HG02981 (cell line): ENCODE measurements at regions not wholly inside any gene's neighbourhood (a gene's known extent, or its start where the extent isn't known, plus 50 kb on each side); places are given as distances from the start of the nearest gene placed in this dataset.
A peak's percentile ranks its signal among the peaks of the same experiment; 100 is the strongest.
"Not testable (repeated sequence)": the region's sequence is repeated elsewhere in the genome, so short reads cannot be mapped to it uniquely, and the experiment has no call there.

Experiments
- ATAC-seq: cut with Tn5 transposase; IDR thresholded peaks from one replicate; pipeline ENCODE4 v1.9.1; 2021; ENCODE audit warnings: mild to moderate bottlenecking, moderate library complexity; ENCODE audit not compliant: unreplicated experiment

DNA sequence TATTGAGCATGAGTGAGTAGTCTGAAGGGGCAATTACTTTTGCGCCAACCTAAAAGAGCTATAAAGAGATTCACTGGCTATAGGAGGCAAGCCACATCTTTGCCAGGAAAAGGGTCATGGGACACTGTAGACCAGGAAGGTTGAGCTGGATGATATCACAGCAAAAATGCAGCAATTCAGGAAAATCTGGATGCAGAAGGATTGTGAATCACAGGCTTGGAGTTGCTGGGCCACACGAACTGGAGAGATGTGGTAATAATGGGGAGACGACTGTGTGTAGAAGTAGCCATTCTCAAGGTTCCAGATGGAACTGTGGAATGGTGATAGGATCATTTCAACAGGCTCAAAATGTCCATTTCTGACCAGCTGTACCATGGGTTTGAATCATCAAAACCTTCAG is 151.4 kb upstream of the DAAM1 start:
- no peak for ATAC-seq

DNA sequence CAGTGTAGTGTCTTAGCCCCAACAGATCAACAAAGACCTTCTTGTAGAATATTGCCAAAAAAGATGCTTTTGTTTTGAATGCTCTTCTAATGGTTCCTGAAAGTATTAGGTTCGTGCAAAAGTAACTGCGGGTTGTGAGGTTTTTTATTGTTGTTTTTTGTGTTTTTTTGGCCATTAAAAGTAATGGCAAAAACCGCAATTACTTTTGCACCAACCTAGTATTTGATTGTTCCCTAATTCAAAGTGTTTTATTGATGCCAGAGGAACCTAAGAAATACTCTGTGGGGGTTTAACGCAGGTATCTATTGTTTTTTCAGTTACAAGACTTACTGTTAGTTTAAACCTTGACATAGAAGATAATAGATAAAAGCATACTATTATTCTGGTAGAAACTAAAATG is 150.8 kb upstream of the DAAM1 start:
- ATAC-seq = no peak

DNA sequence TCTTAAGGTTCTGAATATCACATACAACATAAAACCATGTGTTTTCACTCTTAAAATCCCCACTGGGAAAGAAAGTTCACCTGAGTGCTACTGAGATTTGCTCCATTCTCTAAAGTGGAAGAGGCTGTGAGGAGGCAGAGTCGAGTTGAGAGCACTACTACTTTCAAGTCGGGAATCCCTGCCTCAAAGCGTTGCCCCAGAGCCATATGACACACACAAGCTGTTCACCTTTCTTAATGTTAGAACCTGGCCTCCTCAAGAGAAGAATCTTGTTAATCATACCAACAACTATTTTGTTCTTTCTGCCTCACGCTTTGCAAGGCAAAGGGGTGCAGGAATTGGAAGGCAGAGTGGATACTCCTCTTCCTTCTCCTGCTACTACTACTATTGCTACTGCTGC is 149.7 kb upstream of the DAAM1 start:
- no peak for ATAC-seq

DNA sequence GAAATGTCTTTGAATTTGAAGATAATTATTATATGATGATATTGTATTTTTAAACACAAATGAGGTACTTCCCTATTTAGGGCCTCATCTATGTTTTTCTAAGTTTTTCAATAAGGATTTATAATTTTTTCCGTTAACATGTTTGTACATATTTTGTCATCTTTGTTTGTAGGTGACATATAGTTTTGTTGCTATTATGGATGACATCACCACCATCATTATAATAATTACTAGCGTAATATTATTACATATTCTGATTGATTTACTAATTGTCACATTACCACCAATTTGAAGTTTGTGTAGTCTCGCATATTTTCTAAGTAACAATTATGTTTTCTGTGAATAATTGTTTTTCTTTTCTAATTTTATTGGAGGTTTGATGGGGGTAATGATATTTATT is 147.2 kb upstream of the DAAM1 start:
- ATAC-seq = no peak

DNA sequence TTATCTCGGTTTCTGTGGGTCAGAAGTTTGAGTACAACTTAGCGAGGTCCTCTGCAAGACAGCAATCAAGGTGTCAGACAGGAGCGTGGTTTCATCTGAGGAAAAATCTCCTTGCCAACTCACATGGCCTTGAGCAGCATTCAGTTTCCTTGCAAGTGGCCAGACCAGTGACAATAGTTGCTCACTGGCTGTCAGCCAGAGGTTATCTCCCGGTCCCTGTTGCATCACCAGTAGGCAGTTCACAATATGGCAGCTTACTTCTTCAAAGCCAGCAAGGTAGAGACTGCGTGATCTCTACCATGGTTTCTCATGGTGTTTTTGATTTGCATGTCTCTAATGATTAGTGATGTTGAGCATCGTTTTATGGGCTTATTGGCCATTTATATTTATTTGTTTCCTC is 143.8 kb upstream of the DAAM1 start:
- no peak for ATAC-seq

DNA sequence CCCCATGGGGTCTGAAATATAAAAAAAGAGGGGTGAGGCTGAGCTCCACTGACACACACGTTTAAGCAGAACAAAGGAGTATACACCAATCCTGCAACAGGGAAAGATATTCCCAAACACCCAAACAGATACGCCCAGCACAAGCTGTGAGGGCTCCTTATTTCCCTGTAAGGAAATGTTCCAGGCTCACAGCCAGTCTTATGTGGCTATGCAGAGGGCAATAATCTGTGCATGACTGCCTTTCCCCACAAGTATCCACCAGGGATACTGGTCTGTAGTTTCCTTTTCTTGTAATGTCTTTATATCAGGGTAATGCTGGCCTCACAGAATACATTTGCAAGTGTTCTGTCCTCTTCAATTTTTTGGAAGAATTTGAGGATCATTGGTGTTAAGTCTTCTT is 141.7 kb upstream of the DAAM1 start:
- ATAC-seq = no peak

DNA sequence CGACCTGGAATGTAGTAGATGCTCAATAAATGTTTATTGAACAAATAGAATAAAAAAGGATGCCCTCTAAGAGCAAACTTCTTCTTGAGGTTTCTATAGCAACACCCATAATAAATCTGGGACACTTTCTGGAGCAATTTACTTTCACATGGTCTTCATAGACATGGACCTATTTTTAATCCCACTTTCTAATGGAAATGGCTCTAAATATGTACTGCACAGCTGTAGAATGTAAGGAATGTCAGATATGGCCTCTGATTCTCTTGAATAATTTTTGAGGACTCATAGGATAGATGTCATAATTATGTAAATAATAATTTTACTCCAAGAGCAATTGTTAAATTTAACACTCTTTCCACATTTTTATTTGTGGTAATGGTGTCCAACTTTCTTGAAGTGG is 133.5 kb upstream of the DAAM1 start:
- ATAC-seq = no peak

DNA sequence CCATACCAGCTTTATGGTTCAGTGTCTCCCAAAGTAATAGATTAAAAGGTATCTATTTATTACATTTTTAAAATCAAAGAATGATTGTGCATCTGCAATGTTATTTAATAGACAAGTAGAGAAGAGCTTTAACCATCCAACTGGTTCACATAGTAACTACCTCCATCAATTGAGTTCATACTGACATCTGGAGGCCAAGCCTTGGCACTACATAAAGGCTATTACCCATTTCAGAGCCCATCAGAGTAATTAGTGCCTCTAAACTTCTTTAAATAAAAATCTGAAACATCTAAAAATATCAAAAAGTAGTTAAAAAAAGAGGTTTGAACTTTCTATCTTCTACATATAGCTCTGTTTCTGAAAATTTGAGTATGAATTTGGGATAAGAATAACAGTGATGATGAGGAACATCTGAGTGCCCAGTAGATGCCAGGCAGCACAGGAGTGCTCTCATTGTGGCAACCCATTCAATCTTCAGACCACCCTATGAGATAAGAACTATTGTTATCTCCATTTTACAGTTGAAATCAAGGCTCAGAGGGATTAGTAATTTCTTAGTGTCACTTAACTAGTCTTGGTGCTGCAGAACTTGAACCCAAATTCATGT is 132.9 kb upstream of the DAAM1 start:
- peak; percentile 79 for ATAC-seq

DNA sequence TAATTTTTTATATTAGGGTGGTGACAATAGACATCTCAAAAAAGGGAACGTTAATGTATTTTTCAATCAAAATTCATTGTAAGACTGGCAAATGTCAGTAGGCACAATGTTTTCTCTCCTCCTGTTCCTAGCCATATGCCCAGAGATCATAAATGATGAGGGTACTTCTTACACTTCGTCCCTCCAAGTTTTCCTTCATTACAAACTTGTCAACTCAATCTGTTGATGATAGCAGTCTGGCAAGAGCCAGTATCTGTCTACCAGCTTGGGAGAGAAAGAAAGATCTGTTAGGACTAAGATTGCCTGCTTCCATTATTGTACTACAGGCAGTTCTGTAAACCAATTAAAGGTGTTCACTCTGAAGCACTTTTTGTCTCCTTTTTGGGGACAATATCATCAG is 130.9 kb upstream of the DAAM1 start:
- ATAC-seq = no peak

DNA sequence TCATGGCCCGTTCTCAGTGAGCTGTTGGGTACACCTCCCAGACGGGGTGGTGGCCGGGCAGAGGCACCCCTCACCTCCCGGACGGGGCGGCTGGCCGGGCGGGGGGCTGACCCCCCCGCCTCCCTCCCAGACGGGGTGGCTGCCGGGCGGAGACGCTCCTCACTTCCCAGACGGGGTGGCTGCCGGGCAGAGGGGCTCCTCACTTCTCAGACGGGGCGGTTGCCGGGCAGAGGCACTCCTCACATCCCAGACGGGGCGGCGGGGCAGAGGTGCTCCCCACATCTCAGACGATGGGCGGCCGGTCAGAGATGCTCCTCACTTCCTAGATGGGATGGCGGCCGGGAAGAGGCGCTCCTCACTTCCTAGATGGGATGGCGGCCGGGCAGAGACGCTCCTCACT is 129.7 kb upstream of the DAAM1 start:
- not testable (repeated sequence) for ATAC-seq

DNA sequence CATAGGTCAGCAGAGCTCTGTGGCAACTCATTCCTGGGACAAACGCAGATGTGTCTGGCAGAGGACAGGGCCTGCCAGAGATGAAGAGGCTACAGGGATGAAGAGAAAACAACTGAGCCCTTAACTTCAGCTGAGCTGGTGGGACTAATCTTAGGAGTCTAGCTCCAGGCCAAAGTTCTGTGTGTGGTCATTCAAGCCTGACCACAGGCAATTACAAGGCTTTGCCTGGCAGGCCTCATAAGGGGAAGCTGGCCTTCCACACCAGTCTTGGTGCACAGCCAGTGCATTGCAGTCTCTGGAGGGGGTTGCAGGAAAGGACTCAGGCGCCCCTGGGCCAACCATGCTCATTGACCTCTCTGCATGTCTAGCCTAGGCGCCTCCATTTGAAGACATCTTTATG is 127.6 kb upstream of the DAAM1 start:
- no peak for ATAC-seq

DNA sequence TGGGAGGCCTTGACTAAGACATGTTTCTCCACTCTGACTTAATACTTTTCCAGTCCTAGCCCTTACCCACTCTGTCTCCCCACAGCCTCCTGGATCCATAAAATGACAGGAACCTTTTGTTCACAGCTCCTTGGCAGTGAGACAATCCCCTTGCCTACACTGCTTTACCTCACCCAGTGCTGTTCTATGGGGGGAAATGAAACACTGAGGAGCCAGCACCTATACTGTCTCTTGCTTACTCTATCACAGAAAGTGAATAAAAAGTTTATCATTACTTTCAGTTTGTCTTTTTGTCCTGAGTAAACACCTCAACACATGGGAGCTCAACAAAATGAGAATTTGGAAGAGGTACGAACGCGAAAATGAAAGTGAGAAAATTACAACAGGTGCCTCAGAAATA is 127.2 kb upstream of the DAAM1 start:
- no peak for ATAC-seq

DNA sequence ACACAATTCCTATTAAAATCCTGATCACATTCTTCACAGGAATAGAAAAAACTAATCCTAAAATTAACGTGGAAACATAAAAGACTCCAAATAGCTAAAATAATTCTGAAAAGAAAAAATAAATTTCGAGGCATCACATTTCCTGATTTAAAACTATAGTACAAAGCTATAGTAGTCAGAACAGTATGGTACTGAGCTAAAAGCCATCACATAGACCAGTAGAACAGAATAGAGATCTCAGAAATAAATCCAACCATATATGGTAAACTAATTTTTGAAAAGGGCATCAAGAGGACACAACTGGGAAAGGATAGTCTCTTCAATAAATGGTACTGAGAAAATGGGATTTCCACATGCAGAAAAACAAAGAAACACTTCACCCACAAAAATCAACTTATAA is 125.2 kb upstream of the DAAM1 start:
- no peak for ATAC-seq

DNA sequence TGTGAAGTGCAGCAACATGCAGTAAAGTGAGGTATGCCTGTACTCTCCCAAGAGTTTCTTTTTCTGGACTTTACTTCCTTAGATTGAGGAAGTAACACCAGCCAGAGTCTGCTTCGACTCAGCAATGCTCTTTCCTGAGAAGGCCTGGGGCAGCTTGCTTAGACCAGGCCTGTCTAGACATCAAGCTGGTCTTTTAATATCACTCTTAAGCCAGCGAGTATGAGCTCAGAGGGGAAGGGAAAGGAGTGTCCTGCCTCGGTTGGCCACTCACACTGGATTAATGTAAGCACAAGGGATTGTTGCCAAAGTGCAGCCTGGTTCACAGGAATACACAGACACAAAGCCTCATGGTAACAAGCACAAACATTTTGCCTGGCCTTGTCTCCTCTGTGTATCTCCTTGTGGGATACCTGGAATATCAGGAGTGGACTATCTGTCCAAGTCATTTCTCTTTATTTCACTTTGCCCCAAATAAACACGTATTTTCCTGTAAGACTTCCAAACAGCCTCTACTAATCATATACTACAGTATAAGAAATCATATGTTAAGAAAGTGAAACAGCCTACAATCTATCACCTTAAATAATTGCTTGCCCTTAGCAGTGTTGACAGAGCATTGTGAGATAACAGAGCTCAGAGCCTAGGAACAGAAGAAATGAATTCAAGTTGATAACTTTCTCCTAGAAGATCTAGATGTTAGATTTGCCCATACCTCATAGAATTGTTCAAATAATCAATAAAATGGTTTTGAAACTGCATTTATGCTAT is 121.2 kb upstream of the DAAM1 start:
- no peak for ATAC-seq

DNA sequence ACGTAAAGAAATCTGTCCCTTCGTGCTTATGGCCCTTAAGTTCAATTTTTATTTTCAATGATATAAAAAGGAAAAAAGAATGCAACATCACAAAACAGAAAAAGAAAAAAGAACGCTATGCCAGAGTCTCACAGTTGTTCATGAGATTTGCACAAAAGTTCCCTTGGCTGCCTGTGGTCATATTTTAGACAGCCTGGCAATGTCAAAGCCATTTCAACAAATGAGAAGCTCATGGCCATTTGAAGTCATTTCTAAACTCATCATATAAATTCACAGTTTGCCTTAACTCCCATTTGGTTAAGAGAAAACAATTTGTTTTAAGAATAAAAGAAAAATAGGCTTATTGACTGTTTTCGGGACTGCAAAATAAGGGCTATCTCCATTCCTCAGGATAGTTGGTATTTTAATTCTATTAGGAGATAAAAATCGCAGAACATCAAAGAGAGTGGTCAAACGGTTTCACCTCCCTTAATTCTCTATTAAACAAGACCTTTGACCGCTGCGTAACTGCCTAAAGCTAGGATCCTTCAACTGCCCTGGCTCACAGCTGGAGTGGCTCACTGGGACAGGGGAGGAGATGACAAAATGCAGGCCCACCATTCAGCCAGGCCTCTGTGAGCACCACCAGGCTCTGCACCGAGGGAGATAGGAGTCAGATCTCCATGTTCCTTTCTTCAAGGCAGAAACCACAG is 119.2 kb upstream of the DAAM1 start:
- no peak for ATAC-seq

DNA sequence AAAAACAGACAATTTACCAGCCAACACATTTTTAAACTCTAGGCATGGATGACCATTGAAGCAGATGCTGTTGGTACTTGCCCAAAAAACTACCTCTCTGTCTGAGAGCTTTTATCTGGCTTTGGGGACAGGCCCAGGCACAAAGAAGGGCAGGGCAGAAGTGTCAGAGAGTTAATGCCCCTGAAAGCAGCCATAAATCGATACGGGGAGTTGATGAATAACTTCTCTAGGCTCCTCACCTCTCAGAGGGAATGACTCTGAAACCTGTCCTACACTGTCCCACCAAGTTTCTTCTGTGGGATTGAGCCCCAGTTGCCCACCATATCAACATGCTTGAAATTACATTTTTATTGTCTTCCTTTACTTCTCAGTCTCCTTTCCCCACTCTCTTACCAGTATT is 113.0 kb upstream of the DAAM1 start:
- no peak for ATAC-seq

DNA sequence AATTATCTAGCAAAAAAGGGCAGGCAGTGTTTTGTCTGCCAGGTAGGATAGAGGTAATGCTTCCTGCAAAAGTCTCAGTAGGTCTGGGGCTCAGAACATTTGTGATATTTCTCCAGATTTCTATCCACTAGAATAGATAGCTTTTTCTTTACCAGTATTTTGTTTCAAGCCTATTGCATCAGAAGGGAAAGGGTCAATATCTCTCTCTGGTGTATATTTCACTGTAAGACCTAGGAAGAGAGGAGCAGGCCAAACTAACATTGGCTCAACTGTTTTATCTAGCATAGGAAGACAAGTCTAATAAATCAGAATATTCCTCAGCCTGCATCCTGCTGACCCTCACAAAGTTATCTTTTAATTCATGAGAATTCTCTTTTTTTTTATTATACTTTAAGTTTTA is 106.7 kb upstream of the DAAM1 start:
- no peak for ATAC-seq

DNA sequence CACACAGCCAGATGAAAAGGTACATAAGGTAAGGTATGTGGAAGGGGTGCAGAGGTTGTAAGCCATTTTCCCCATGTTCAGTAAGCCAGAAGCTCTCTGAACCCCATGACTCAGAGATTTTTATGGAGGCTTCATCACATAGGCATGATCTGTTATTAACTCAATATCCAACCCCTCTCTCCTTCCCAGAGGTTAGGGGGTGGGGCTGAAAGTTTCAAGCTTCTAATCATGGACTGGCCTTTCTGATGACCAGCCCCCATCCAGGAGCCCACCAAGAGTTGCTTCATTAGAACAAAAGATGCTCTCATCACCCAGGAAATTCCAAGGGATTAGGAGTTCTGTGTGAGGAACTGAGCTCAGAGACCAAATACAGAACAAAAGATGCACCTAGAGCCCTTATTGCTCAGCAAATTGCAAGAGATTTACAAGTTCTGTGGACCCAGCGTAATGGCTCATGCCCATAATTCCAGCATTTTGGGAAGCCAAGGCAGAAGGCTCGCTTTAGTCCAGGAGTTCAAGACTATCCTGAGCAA is 103.2 kb upstream of the DAAM1 start:
- ATAC-seq = no peak

DNA sequence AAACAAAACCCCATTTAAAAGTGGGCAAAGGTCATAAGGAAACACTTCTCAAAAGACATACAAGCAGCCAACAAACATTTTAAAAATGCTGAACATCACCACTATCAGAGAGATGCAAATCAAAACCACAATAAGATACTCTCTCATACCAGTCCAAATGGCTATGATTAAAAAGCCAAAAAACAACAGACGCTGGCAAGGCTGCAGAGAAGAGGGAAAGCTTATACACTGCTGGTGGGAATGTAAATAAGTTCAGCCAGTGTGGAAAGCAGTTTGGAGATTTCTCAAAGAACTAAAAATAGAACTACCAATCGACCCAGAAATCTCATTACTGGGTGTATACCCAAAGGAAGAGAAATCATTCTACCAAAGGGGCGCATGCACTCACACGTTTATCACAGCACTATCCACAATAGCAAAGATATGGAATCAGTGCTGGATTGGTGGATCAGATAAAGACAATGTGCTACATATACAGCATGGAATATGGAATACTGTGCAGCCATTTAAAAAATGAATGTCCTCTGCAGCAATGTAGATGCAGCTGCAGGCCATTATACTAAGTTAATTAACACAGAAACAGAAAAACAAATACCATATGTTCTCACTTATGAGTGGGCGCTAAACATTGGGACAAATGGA is 102.1 kb upstream of the DAAM1 start:
- no peak for ATAC-seq

DNA sequence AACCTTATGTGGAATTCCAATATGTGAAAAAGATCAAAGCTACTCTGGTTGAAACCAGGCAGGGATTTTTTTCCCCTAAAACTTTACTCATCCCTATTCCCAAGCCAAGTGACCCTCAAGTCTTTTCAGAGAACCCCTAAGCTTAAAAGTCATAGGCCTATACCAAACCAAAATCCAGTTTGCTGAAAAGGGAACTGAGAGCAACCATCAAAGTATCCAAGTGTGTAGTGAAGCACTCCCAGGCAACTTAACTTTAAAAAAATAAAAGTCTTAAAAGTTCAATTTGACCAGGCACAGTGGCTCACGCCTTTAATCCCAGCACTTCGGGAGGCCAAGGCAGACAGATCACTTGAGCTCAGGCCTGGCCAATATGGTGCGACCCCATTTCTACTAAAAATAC is 101.2 kb upstream of the DAAM1 start:
- no peak for ATAC-seq

DNA sequence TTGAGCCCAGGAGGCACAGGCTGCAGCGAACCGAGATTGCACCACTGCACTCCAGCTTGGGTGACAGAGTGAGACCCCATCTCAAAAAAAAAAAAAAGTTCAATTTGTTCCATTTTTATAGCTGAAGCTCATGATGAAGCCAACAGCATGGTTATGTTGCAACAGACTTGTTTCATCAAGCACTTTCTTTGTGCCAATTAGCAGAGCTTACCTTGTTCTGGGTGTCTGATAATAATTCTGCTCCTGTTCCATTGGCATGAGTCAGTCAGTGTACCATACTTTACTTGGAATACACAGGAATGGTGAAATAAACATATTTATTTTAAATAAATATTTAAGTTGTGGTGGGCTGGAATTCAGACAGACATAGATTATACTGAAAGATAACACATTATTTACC is 100.8 kb upstream of the DAAM1 start:
- ATAC-seq = no peak

DNA sequence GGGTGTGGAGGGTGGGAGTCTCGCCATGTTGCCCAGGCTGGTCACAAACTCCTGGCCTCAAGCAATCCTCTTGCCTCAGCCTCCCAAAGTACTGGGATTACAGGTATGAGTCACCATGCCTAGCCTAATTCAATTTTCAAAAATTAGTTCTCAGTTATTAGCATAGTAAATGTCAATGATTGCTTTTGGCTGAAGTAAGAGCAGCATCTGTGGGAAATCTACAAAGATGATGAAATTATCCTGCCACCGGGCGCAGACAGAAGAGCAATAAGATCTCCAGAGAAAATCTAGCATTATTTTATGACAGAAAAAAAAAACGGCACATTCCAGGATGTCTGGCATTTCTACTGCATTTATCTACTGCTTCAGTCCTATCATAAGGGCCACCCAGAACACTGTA is 97.9 kb upstream of the DAAM1 start:
- ATAC-seq = no peak
